Astrocyte of the spinal cord (primary cell): ENCODE measurements at regions not wholly inside any gene's neighbourhood (a gene's known extent, or its start where the extent isn't known, plus 50 kb on each side); places are given as distances from the start of the nearest gene placed in this dataset.
A peak's percentile ranks its signal among the peaks of the same experiment; 100 is the strongest.

Source experiments
- DNase-seq: peaks from one replicate; pipeline ENCODE4 v3.0.0; 2011; ENCODE audit warnings: low read depth, low spot score
- H3K4me3 ChIP-seq: 2 replicates; pipeline ENCODE4 v1.5.1; 2011; ENCODE audit warnings: low read depth, mild to moderate bottlenecking, low read length, moderate library complexity
- CTCF ChIP-seq: IDR thresholded peaks from 2 replicates; pipeline ENCODE4 v1.5.1; 2012; ENCODE audit warnings: low read depth, mild to moderate bottlenecking, low read length, inconsistent platforms
- in situ Hi-C: cut with HindIII; loops from 2 replicates; pipeline ENCODE4 v1.10.0; 2017; ENCODE audit warnings: low sequenced_read_pairs

GRCh38 chr12:127014079-127014478 is 1252.9 kb upstream of the TMEM132C start:
- DNase-seq = no peak
- no peak overlapping the region for H3K4me3 ChIP-seq
- no peak for TF ChIP-seq CTCF
- in situ Hi-C loops = no loop called here

- no peak for TF ChIP-seq CTCF
- no peak for DNase-seq
- in situ Hi-C loops = no loop called here
- no peak overlapping the region for H3K4me3 ChIP-seq
Observed at GRCh38 chr12:127024791-127025190, 1242.2 kb upstream of the TMEM132C start.

GRCh38 chr12:127025545-127025944 is 1241.4 kb upstream of the TMEM132C start:
- TF ChIP-seq CTCF = peak; percentile 20
- DNase-seq = peak; percentile 8
- H3K4me3 ChIP-seq = no peak overlapping the region
- in situ Hi-C loops = no loop called here

GRCh38 chr12:127035011-127035879 is 1231.7 kb upstream of the TMEM132C start:
- no peak overlapping the region for H3K4me3 ChIP-seq
- no peak for TF ChIP-seq CTCF
- in situ Hi-C loops = no loop called here
- DNase-seq = no peak

GRCh38 chr12:127038152-127038551 is 1228.8 kb upstream of the TMEM132C start:
- no peak for DNase-seq
- no peak overlapping the region for H3K4me3 ChIP-seq
- in situ Hi-C loops = no loop called here
- TF ChIP-seq CTCF = no peak

GRCh38 chr12:127038761-127039160 is 1228.2 kb upstream of the TMEM132C start:
- in situ Hi-C loops = no loop called here
- no peak for DNase-seq
- no peak overlapping the region for H3K4me3 ChIP-seq
- TF ChIP-seq CTCF = no peak
